ENCODE measurements at regions not wholly inside any gene's neighbourhood (a gene's known extent, or its start where the extent isn't known, plus 50 kb on each side); places are given as distances from the start of the nearest gene placed in this dataset.

DNA sequence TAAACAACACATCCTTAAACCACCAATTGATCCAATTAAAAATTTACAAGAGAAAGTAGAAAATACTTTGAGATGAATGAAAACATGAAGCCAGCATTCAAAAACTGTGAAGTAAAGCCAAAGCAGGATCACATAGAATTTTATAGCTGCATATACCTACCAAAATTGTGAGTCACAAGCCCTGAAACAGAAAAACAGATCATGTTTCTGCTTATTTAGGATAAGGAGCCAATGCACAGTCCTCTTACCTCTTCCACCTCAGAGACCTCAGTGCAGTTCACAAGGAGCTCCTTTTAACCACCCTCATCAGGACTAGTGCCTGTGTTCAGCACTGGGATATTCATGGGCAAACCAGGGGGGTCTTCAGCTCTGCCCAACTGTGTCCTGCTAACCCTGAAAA, 386.7 kb downstream of the TECRL start:
- H3K27me3 ChIP-seq = no peaks in the 10 kb centered on the region
- no peaks in the 10 kb centered on the region for H3K4me1 ChIP-seq
- TF ChIP-seq, protein P1, sequence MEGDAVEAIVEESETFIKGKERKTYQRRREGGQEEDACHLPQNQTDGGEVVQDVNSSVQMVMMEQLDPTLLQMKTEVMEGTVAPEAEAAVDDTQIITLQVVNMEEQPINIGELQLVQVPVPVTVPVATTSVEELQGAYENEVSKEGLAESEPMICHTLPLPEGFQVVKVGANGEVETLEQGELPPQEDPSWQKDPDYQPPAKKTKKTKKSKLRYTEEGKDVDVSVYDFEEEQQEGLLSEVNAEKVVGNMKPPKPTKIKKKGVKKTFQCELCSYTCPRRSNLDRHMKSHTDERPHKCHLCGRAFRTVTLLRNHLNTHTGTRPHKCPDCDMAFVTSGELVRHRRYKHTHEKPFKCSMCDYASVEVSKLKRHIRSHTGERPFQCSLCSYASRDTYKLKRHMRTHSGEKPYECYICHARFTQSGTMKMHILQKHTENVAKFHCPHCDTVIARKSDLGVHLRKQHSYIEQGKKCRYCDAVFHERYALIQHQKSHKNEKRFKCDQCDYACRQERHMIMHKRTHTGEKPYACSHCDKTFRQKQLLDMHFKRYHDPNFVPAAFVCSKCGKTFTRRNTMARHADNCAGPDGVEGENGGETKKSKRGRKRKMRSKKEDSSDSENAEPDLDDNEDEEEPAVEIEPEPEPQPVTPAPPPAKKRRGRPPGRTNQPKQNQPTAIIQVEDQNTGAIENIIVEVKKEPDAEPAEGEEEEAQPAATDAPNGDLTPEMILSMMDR (IDR thresholded peaks at IDR 0.05) = no peak
- TF ChIP-seq POLR2A (IDR thresholded peaks at IDR 0.05) = no peak
- DNase-seq = no peak
- H3K36me3 ChIP-seq = no peaks in the 10 kb centered on the region
- H3K9me3 ChIP-seq = peaks cover 0 to 6% (median 0%) of the 10 kb centered on the region in 3 donors
- intact Hi-C loops (cut with DNase I) = no loop called here
- no peak overlapping the region for H3K27ac ChIP-seq
- H3K4me3 ChIP-seq = no peak overlapping the region

DNA sequence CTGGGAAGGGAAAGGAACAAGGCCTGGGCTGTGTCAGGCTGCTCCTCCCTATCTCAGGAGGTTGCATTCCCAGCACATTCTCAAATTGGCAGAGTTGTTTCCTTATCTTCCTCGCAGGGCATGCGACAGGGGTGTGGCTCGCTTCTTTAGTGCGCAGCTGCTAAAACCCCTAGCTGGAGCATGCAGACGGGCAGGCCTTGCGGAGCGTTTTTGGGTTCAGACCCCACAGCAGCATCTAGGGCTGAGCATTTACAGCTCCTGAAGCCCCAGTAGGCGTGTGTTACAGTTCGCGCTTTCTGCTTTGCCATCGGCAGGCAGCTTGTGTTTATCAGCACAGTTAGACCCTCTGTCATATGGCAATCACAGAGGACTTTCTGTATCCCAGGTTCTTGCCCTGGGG, 392.4 kb downstream of the TECRL start:
- 86 to 94% methylated on average over 8 to 11 of the region's 11 CpGs for WGBS, 2 donors
- TF ChIP-seq POLR2A (IDR thresholded peaks at IDR 0.05) = no peak
- TF ChIP-seq, protein P1 (IDR thresholded peaks at IDR 0.05) = no peak

DNA sequence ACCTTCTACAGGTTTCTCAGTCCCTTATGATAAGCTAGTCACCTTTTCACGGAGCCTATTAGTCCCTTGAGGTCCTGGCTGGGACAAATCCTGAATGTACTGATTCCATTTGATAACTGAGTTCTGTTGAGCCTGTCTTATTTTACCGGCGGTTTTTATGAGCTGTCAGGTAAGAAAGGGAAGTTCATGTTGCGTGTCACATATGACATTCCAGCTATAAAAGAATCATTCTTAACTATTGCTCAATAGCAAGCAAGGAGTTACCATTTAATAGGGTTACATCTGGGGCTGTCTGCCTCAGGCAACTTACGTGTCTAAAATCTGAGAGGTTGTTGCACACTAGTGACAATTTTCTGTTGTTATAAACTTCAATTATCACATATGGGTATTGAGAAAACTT, 394.6 kb downstream of the TECRL start:
- intact Hi-C loops (cut with DNase I) = no loop called here
- no peaks in the 10 kb centered on the region for H3K36me3 ChIP-seq

More for the DNA sequence above, 392.4 kb downstream of the TECRL start:
- Histone ChIP-seq H3K27ac (no peak overlapping the region), H3K36me3 (no peaks in the 10 kb centered on the region), H3K4me3 (no peak overlapping the region), H3K27me3 (no peaks in the 10 kb centered on the region), H3K9me3 (no peaks in the 10 kb centered on the region), H3K4me1 (no peaks in the 10 kb centered on the region)
- no peak for DNase-seq
- intact Hi-C loops (cut with DNase I) = no loop called here

DNA sequence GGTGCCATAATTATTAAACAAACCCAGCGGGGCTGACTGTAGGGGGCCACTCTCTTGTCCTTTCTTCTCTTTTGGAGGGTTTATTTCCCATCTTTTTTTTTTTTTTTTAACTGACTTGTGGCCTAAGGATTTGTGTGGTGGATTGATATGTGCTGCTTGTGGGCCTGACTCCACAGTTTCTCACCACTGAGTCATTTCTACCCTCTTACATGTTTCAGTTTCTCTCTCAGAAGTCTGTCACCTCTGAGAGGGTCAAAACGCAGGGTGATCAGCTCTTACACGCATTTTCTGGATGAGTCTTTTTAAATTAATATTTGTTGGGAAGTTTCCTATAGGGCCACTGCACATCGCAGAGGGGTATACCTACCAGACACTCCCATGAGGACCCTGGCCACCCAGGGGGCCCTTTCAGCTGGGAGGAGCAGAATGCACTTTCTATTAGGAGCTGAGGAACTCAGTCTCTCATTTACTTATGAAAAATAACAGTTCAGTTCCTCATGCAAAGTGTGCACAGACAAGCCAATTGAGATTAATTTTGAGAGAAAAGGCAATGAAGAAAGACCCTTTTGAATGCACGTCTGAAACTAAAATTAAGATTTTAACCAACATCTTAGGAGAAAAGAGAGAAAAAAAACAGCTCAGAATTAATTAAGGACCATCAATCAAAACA, 407.9 kb downstream of the TECRL start:
- no peak for DNase-seq
- Histone ChIP-seq H3K4me1 (no peaks in the 10 kb centered on the region), H3K9me3 (no peaks in the 10 kb centered on the region), H3K27me3 (no peaks in the 10 kb centered on the region), H3K4me3 (no peak overlapping the region), H3K36me3 (no peaks in the 10 kb centered on the region), H3K27ac (no peak overlapping the region)
- intact Hi-C loops (cut with DNase I) = no loop called here
- WGBS, 2 donors = 75 to 81% methylated on average over 5 of the region's 5 CpGs
- TF ChIP-seq POLR2A (IDR thresholded peaks at IDR 0.05) = no peak
- TF ChIP-seq, protein P1 (IDR thresholded peaks at IDR 0.05) = no peak

More for the DNA sequence above, 394.6 kb downstream of the TECRL start:
- H3K9me3 ChIP-seq = no peaks in the 10 kb centered on the region
- H3K27me3 ChIP-seq = no peaks in the 10 kb centered on the region
- WGBS, 2 donors = 66 to 68% methylated on average over 4 to 5 of the region's 5 CpGs
- DNase-seq = no peak
- no peak overlapping the region for H3K27ac ChIP-seq
- TF ChIP-seq POLR2A (IDR thresholded peaks at IDR 0.05) = no peak
- TF ChIP-seq, protein P1 (IDR thresholded peaks at IDR 0.05) = no peak
- no peaks in the 10 kb centered on the region for H3K4me1 ChIP-seq
- no peak overlapping the region for H3K4me3 ChIP-seq

DNA sequence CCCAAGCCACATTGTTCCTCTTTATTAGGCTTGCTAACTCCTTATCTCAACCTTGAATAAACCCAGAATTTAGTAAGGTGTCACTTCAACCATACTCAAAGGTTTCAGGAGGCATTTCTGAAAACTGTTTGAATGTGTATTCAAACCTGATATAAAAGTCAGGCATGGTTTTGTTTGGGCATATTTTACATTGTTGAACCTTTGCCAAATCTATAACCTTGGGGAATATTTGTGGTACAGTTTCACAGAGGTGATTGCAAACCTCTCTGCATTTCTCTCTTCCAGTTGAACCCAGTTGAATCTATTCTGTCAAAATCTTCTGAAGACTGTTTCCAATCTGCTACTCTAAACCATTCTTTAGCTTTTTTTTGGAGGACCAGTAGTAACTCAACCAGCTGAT, 409.0 kb downstream of the TECRL start:
- H3K27ac ChIP-seq = no peak overlapping the region
- H3K4me3 ChIP-seq = no peak overlapping the region
- H3K9me3 ChIP-seq = no peaks in the 10 kb centered on the region
- TF ChIP-seq, protein P1 (IDR thresholded peaks at IDR 0.05) = no peak
- TF ChIP-seq POLR2A (IDR thresholded peaks at IDR 0.05) = no peak
- DNase-seq = no peak
- intact Hi-C loops (cut with DNase I) = no loop called here
- no peaks in the 10 kb centered on the region for H3K36me3 ChIP-seq
- H3K27me3 ChIP-seq = no peaks in the 10 kb centered on the region
- H3K4me1 ChIP-seq = no peaks in the 10 kb centered on the region

Data from esophagus squamous epithelium (tissue), 5 donors.